ENCODE measurements at regions not wholly inside any gene's neighbourhood (a gene's known extent, or its start where the extent isn't known, plus 50 kb on each side); places are given as distances from the start of the nearest gene placed in this dataset.

GRCh38 chr15:48063411-48063985 lies 57.3 kb upstream of the SLC24A5 start:
- Histone ChIP-seq H3K4me3 (ENCODE audit: low read length in 2 of 2) (no peak overlapping the region), H3K27me3 (ENCODE audit: control insufficient read depth in 1 of 2, insufficient read depth in 2 of 2, low read length in 2 of 2) (no peaks in the 10 kb centered on the region), H3K36me3 (ENCODE audit: control insufficient read depth in 2 of 2, insufficient read depth in 2 of 2, low read length in 2 of 2) (no peaks in the 10 kb centered on the region), H3K9me3 (ENCODE audit: control insufficient read depth in 2 of 2, low read length in 2 of 2) (no peaks in the 10 kb centered on the region), H3K27ac (ENCODE audit: low read length) (no peak overlapping the region), H3K4me1 (ENCODE audit: control insufficient read depth, insufficient read depth, low read length) (peaks cover 28% of the 10 kb centered on the region), H3K9ac (ENCODE audit: low read length in 2 of 2) (no peak overlapping the region)

GRCh38 chr15:48064421-48064820 lies 56.4 kb upstream of the SLC24A5 start:
- no peak overlapping the region for H3K27ac ChIP-seq (ENCODE audit: low read length)
- peaks cover 28% of the 10 kb centered on the region for H3K4me1 ChIP-seq (ENCODE audit: control insufficient read depth, insufficient read depth, low read length)
- no peaks in the 10 kb centered on the region for H3K36me3 ChIP-seq (ENCODE audit: control insufficient read depth in 2 of 2, insufficient read depth in 2 of 2, low read length in 2 of 2)
- H3K27me3 ChIP-seq (ENCODE audit: control insufficient read depth in 1 of 2, insufficient read depth in 2 of 2, low read length in 2 of 2) = no peaks in the 10 kb centered on the region
- H3K4me3 ChIP-seq (ENCODE audit: low read length in 2 of 2) = no peak overlapping the region
- no peaks in the 10 kb centered on the region for H3K9me3 ChIP-seq (ENCODE audit: control insufficient read depth in 2 of 2, low read length in 2 of 2)
- H3K9ac ChIP-seq (ENCODE audit: low read length in 2 of 2) = no peak overlapping the region

GRCh38 chr15:48066456-48066855 lies 54.3 kb upstream of the SLC24A5 start:
- peaks cover 13% of the 10 kb centered on the region for H3K4me1 ChIP-seq (ENCODE audit: control insufficient read depth, insufficient read depth, low read length)
- no peaks in the 10 kb centered on the region for H3K36me3 ChIP-seq (ENCODE audit: control insufficient read depth in 2 of 2, insufficient read depth in 2 of 2, low read length in 2 of 2)
- no peaks in the 10 kb centered on the region for H3K27me3 ChIP-seq (ENCODE audit: control insufficient read depth in 1 of 2, insufficient read depth in 2 of 2, low read length in 2 of 2)
- H3K4me3 ChIP-seq (ENCODE audit: low read length in 2 of 2) = no peak overlapping the region
- H3K27ac ChIP-seq (ENCODE audit: low read length) = no peak overlapping the region
- H3K9ac ChIP-seq (ENCODE audit: low read length in 2 of 2) = no peak overlapping the region
- H3K9me3 ChIP-seq (ENCODE audit: control insufficient read depth in 2 of 2, low read length in 2 of 2) = no peaks in the 10 kb centered on the region
